ENCODE measurements at regions not wholly inside any gene's neighbourhood (a gene's known extent, or its start where the extent isn't known, plus 50 kb on each side); places are given as distances from the start of the nearest gene placed in this dataset.

GRCh38 chr3:144665567-144666053 lies 694.0 kb downstream of the DIPK2A start:
- TF ChIP-seq CTCF (IDR thresholded peaks at IDR 0.05), result no peak
- H3K4me3 ChIP-seq, result no peak overlapping the region
- H3K4me1 ChIP-seq, result no peaks in the 10 kb centered on the region
- no peaks in the 10 kb centered on the region for H3K9me3 ChIP-seq
- no peaks in the 10 kb centered on the region for H3K36me3 ChIP-seq (ENCODE audit: insufficient read depth in 1 of 2, low read depth in 1 of 2)
- ATAC-seq (no peak), DNase-seq (no peak)
- H3K27ac ChIP-seq, result no peak overlapping the region
- intact Hi-C loops (cut with DNase I), result no loop called here
- 76 to 84% (median 83%) methylated on average over 1 of the region's 1 CpG for WGBS, 3 donors
- H3K27me3 ChIP-seq (ENCODE audit: insufficient read depth in 3 of 3, low read length in 2 of 3), result no peaks in the 10 kb centered on the region

GRCh38 chr3:144670571-144670970 lies 698.9 kb downstream of the DIPK2A start:
- ATAC-seq (no peak), DNase-seq (no peak)
- Histone ChIP-seq H3K4me3 (no peak overlapping the region), H3K27ac (no peak overlapping the region), H3K9me3 (no peaks in the 10 kb centered on the region), H3K27me3 (ENCODE audit: insufficient read depth in 3 of 3, low read length in 2 of 3) (no peaks in the 10 kb centered on the region), H3K36me3 (ENCODE audit: insufficient read depth in 1 of 2, low read depth in 1 of 2) (no peaks in the 10 kb centered on the region), H3K4me1 (no peaks in the 10 kb centered on the region)
- intact Hi-C loops (cut with DNase I), result no loop called here
- TF ChIP-seq CTCF (IDR thresholded peaks at IDR 0.05), result no peak
- 95 to 100% (median 98%) methylated on average over 3 of the region's 3 CpGs for WGBS, 3 donors

- intact Hi-C loops (cut with DNase I), result no loop called here
- Histone ChIP-seq H3K4me1 (no peaks in the 10 kb centered on the region), H3K27ac (no peak overlapping the region), H3K9me3 (no peaks in the 10 kb centered on the region), H3K4me3 (no peak overlapping the region), H3K27me3 (ENCODE audit: insufficient read depth in 3 of 3, low read length in 2 of 3) (no peaks in the 10 kb centered on the region), H3K36me3 (ENCODE audit: insufficient read depth in 1 of 2, low read depth in 1 of 2) (no peaks in the 10 kb centered on the region)
- 19 to 53% (median 33%) methylated on average over 1 of the region's 1 CpG for WGBS, 3 donors
- no peak for ATAC-seq
- TF ChIP-seq CTCF (IDR thresholded peaks at IDR 0.05), result no peak
- no peak for DNase-seq
Observed at GRCh38 chr3:144677103-144677502, 705.5 kb downstream of the DIPK2A start.

GRCh38 chr3:144683065-144683464 lies 711.4 kb downstream of the DIPK2A start:
- Histone ChIP-seq H3K4me1 (no peaks in the 10 kb centered on the region), H3K9me3 (no peaks in the 10 kb centered on the region), H3K27me3 (ENCODE audit: insufficient read depth in 3 of 3, low read length in 2 of 3) (no peaks in the 10 kb centered on the region), H3K4me3 (no peak overlapping the region), H3K36me3 (ENCODE audit: insufficient read depth in 1 of 2, low read depth in 1 of 2) (no peaks in the 10 kb centered on the region), H3K27ac (no peak overlapping the region)
- TF ChIP-seq CTCF (IDR thresholded peaks at IDR 0.05), result no peak
- intact Hi-C loops (cut with DNase I), result no loop called here
- DNase-seq, result no peak
- no peak for ATAC-seq
- 95 to 98% (median 95%) methylated on average over 1 of the region's 1 CpG for WGBS, 3 donors

- intact Hi-C loops (cut with DNase I), result no loop called here
- 68 to 78% (median 77%) methylated on average over 4 of the region's 4 CpGs for WGBS, 3 donors
- ATAC-seq, result no peak
- no peak for TF ChIP-seq CTCF (IDR thresholded peaks at IDR 0.05)
- no peaks in the 10 kb centered on the region for H3K9me3 ChIP-seq
- H3K27me3 ChIP-seq (ENCODE audit: insufficient read depth in 3 of 3, low read length in 2 of 3), result no peaks in the 10 kb centered on the region
- H3K4me1 ChIP-seq, result no peaks in the 10 kb centered on the region
- DNase-seq, result no peak
- no peak overlapping the region for H3K27ac ChIP-seq
- no peaks in the 10 kb centered on the region for H3K36me3 ChIP-seq (ENCODE audit: insufficient read depth in 1 of 2, low read depth in 1 of 2)
- no peak overlapping the region for H3K4me3 ChIP-seq
Observed at GRCh38 chr3:144687862-144688261, 716.2 kb downstream of the DIPK2A start.
